Stimulated activated CD8-positive, alpha-beta memory T cell treated with anti-CD3 and anti-CD28 coated beads, Interleukin-4, amount 100 ng/mL, for 24 hours (primary cell): ENCODE measurements at regions not wholly inside any gene's neighbourhood (a gene's known extent, or its start where the extent isn't known, plus 50 kb on each side); places are given as distances from the start of the nearest gene placed in this dataset.

ENCODE experiments used
- DNase-seq: peaks from one replicate; pipeline ENCODE4 v3.0.0-alpha.2; 2020; ENCODE audit warnings: low read depth

- DNase-seq: no peak
Measured at GRCh38 chr16:26898200-26898599, 168.5 kb upstream of the C16orf82 start.

- no peak for DNase-seq
Measured at GRCh38 chr16:26901196-26901861, 165.4 kb upstream of the C16orf82 start.

- DNase-seq: no peak
Measured at GRCh38 chr16:26901983-26902382, 164.7 kb upstream of the C16orf82 start.

GRCh38 chr16:26905336-26905735, 161.4 kb upstream of the C16orf82 start:
- no peak for DNase-seq

- no peak for DNase-seq
Measured at GRCh38 chr16:26909623-26910022, 157.1 kb upstream of the C16orf82 start.

- DNase-seq: no peak
Measured at GRCh38 chr16:26911436-26911835, 155.3 kb upstream of the C16orf82 start.

GRCh38 chr16:26913851-26914250, 152.9 kb upstream of the C16orf82 start:
- no peak for DNase-seq

GRCh38 chr16:26930786-26931581, 135.7 kb upstream of the C16orf82 start:
- DNase-seq: no peak

- no peak for DNase-seq
Measured at GRCh38 chr16:26950636-26951035, 116.1 kb upstream of the C16orf82 start.

- DNase-seq: no peak
Measured at GRCh38 chr16:26951950-26952349, 114.8 kb upstream of the C16orf82 start.

- DNase-seq: no peak
Measured at GRCh38 chr16:26952411-26952810, 114.3 kb upstream of the C16orf82 start.

GRCh38 chr16:26957283-26957859, 109.4 kb upstream of the C16orf82 start:
- DNase-seq: no peak

GRCh38 chr16:26959416-26960009, 107.2 kb upstream of the C16orf82 start:
- no peak for DNase-seq

GRCh38 chr16:26961459-26961858, 105.3 kb upstream of the C16orf82 start:
- no peak for DNase-seq

- DNase-seq: no peak
Measured at GRCh38 chr16:26963109-26963508, 103.6 kb upstream of the C16orf82 start.

GRCh38 chr16:26969589-26970231, 97.0 kb upstream of the C16orf82 start:
- DNase-seq: no peak

- DNase-seq: no peak
Measured at GRCh38 chr16:26970292-26970691, 96.4 kb upstream of the C16orf82 start.

GRCh38 chr16:26976873-26977272, 89.9 kb upstream of the C16orf82 start:
- DNase-seq: no peak

- no peak for DNase-seq
Measured at GRCh38 chr16:26981266-26981938, 85.3 kb upstream of the C16orf82 start.

- DNase-seq: no peak
Measured at GRCh38 chr16:26982422-26982821, 84.3 kb upstream of the C16orf82 start.

- DNase-seq: no peak
Measured at GRCh38 chr16:26983426-26983825, 83.3 kb upstream of the C16orf82 start.
